PFSK-1 (cell line): ENCODE measurements at regions not wholly inside any gene's neighbourhood (a gene's known extent, or its start where the extent isn't known, plus 50 kb on each side); places are given as distances from the start of the nearest gene placed in this dataset.

ENCODE experiments used
- FOXP2 ChIP-seq: optimal IDR thresholded peaks from 2 replicates; pipeline ENCODE3; 2011; ENCODE audit warnings: borderline replicate concordance, control low read depth, inconsistent platforms; ENCODE audit not compliant: insufficient read depth; ENCODE audit errors: extremely low read length, extremely low read depth
- POLR2AphosphoS5 ChIP-seq: IDR thresholded peaks from 2 replicates; pipeline ENCODE4 v1.6.1; 2012; ENCODE audit warnings: low read depth, mild to moderate bottlenecking, control low read depth, low read length, moderate library complexity
- REST ChIP-seq, 2 experiments: IDR thresholded peaks; 2 replicates each; pipeline versions ENCODE4 v1.6.1 to v1.8.0; 2011 to 2012; ENCODE audit warnings: low read depth in 2 of 2, low read length in 2 of 2, control low read depth in 1 of 2, inconsistent platforms in 1 of 2, mild to moderate bottlenecking in 1 of 2, moderate library complexity in 1 of 2; ENCODE audit not compliant: insufficient read depth in 1 of 2
- SIN3A ChIP-seq: IDR thresholded peaks from 2 replicates; pipeline ENCODE4 v1.6.1; 2012; ENCODE audit warnings: mild to moderate bottlenecking, low read length, moderate library complexity, borderline replicate concordance; ENCODE audit not compliant: insufficient read depth
- TAF1 ChIP-seq: IDR thresholded peaks from 2 replicates; pipeline ENCODE4 v1.6.1; 2012; ENCODE audit warnings: low read length, control low read depth, borderline replicate concordance; ENCODE audit not compliant: insufficient read depth

GRCh38 chr20:52017669-52018317 lies 173.8 kb downstream of the ZFP64 start:
- no peak for TF ChIP-seq POLR2AphosphoS5
- no peak for TF ChIP-seq FOXP2
- no peak for TF ChIP-seq SIN3A
- no peak for TF ChIP-seq REST (IDR thresholded peaks at IDR 0.05; ENCODE audit: insufficient read depth in 1 of 2, low read depth in 2 of 2, low read length in 2 of 2)
- TF ChIP-seq TAF1, result no peak

GRCh38 chr20:52016022-52016421 lies 175.6 kb downstream of the ZFP64 start:
- no peak for TF ChIP-seq REST (IDR thresholded peaks at IDR 0.05; ENCODE audit: insufficient read depth in 1 of 2, low read depth in 2 of 2, low read length in 2 of 2)
- TF ChIP-seq FOXP2, result no peak
- TF ChIP-seq SIN3A, result no peak
- TF ChIP-seq POLR2AphosphoS5, result no peak
- no peak for TF ChIP-seq TAF1

- no peak for TF ChIP-seq TAF1
- TF ChIP-seq FOXP2, result no peak
- TF ChIP-seq POLR2AphosphoS5, result no peak
- TF ChIP-seq REST (IDR thresholded peaks at IDR 0.05; ENCODE audit: insufficient read depth in 1 of 2, low read depth in 2 of 2, low read length in 2 of 2), result no peak
- TF ChIP-seq SIN3A, result no peak
Measured at GRCh38 chr20:52015155-52015554, 176.4 kb downstream of the ZFP64 start.

GRCh38 chr20:52012079-52012478 lies 179.5 kb downstream of the ZFP64 start:
- TF ChIP-seq FOXP2 (no peak), TAF1 (no peak), REST (IDR thresholded peaks at IDR 0.05; ENCODE audit: insufficient read depth in 1 of 2, low read depth in 2 of 2, low read length in 2 of 2) (no peak), SIN3A (no peak), POLR2AphosphoS5 (no peak)

DNA sequence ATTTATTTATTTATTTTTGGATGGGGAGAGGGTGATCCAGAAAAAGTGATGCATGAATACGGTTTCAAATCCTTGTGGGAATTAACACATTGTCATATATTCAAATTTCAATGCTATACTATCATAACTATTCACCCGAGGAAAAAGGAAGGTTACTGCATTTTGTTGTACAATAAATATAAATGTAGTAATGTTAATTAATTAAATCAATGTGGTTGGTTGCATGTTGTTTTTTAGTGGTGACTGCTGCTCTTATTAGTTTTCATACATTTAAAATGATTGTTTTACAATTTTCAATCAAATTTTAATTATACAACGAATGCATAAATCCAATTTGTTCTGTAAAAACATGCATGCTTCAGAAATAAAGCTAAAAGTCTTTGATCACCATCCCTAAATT lies 180.5 kb downstream of the ZFP64 start:
- TF ChIP-seq FOXP2 (no peak), POLR2AphosphoS5 (no peak), TAF1 (no peak), SIN3A (no peak), REST (IDR thresholded peaks at IDR 0.05; ENCODE audit: insufficient read depth in 1 of 2, low read depth in 2 of 2, low read length in 2 of 2) (no peak)
